SK-N-SH (cell line): ENCODE measurements at regions not wholly inside any gene's neighbourhood (a gene's known extent, or its start where the extent isn't known, plus 50 kb on each side); places are given as distances from the start of the nearest gene placed in this dataset.

ENCODE experiments used
- CTCF ChIA-PET: fragments of 300-600, 350-600 bp; formaldehyde crosslinking; extraction: SDS; loops from one replicate; lab custom pipeline; 2021; lab: Yijun Ruan, JAX
- POLR2A ChIA-PET: fragments of 350-600 bp; sonication (Branson Sonifier 250); formaldehyde crosslinking; extraction: SDS; loops from one replicate; lab custom pipeline; 2020; ENCODE audit warnings: antibody characterized with exemption, inconsistent platforms; lab: Yijun Ruan, JAX
- DNase-seq: peaks from one replicate; pipeline ENCODE4 v3.0.0; 2012
- H2AFZ ChIP-seq: fragments of 200-600 bp; sonication (generic); 2 replicates; pipeline ENCODE4 v1.8.1; 2016; ENCODE audit warnings: antibody characterized with exemption, mild to moderate bottlenecking, low read depth
- H3F3A ChIP-seq: fragments of 200-600 bp; sonication (generic); replicated peaks from 2 replicates; pipeline ENCODE3; 2016; ENCODE audit warnings: antibody characterized with exemption, mild to moderate bottlenecking; ENCODE audit not compliant: insufficient read depth
- H3K27ac ChIP-seq, 2 experiments: fragments of 200-500 bp in 1 of 2; fragments of 200-600 bp in 1 of 2; sonication (Bioruptor generic) in 1 of 2; sonication (generic), shearing (Covaris generic) in 1 of 2; 2 replicates each; pipeline versions ENCODE4 v1.5.1 to v1.6.1; 2014 to 2016; ENCODE audit warnings: low read depth in 2 of 2, inconsistent platforms in 1 of 2, low read length in 1 of 2, mild to moderate bottlenecking in 1 of 2, mixed read lengths in 1 of 2
- H3K27me3 ChIP-seq: fragments of 200-600 bp; sonication (generic), shearing (Covaris generic); 2 replicates; pipeline ENCODE4 v1.6.1; 2016; ENCODE audit warnings: mixed run types; ENCODE audit not compliant: insufficient read depth
- H3K36me3 ChIP-seq, 2 experiments: fragments of 200-500 bp in 1 of 2; fragments of 200-600 bp in 1 of 2; sonication (Bioruptor generic) in 1 of 2; sonication (generic) in 1 of 2; replicated peaks in 1 of 2; 2 replicates each; pipeline versions ENCODE3 to v1.5.1; 2014 to 2016; ENCODE audit warnings: low read length in 1 of 2, mild to moderate bottlenecking in 1 of 2; ENCODE audit not compliant: insufficient read depth in 2 of 2, control insufficient read depth in 1 of 2
- H3K4me1 ChIP-seq, 2 experiments: fragments of 200-500 bp in 1 of 2; fragments of 200-600 bp in 1 of 2; sonication (Bioruptor generic) in 1 of 2; sonication (generic), shearing (Covaris generic) in 1 of 2; 2 replicates each; pipeline versions ENCODE4 v1.5.1 to v1.6.1; 2014 to 2016; ENCODE audit warnings: low read depth in 1 of 2, low read length in 1 of 2, mixed run types in 1 of 2; ENCODE audit not compliant: insufficient read depth in 2 of 2, control insufficient read depth in 1 of 2
- H3K4me2 ChIP-seq: fragments of 200-600 bp; sonication (generic), shearing (Covaris generic); 2 replicates; pipeline ENCODE4 v1.6.1; 2017; ENCODE audit warnings: mixed run types
- H3K4me3 ChIP-seq, 2 experiments: fragments of 200-500 bp in 1 of 2; fragments of 200-600 bp in 1 of 2; sonication (Bioruptor generic) in 1 of 2; sonication (generic), shearing (Covaris generic) in 1 of 2; 2 replicates each; pipeline versions ENCODE4 v1.5.1 to v1.8.1; 2014 to 2016; ENCODE audit warnings: low read depth in 2 of 2, inconsistent platforms in 1 of 2, low read length in 1 of 2, mild to moderate bottlenecking in 1 of 2, mixed read lengths in 1 of 2, moderate library complexity in 1 of 2
- H3K79me2 ChIP-seq: fragments of 200-600 bp; sonication (generic); 2 replicates; pipeline ENCODE4 v1.8.1; 2017; ENCODE audit warnings: mild to moderate bottlenecking; ENCODE audit not compliant: insufficient read depth
- H3K9ac ChIP-seq: fragments of 200-600 bp; sonication (generic); 2 replicates; pipeline ENCODE4 v1.6.1; 2017; ENCODE audit warnings: mixed run types
- H3K9me2 ChIP-seq: fragments of 200-600 bp; sonication (generic); 2 replicates; pipeline ENCODE4 v1.6.1; 2017; ENCODE audit warnings: mixed run types
- H3K9me3 ChIP-seq: fragments of 200-600 bp; sonication (generic); 2 replicates; pipeline ENCODE4 v1.6.1; 2017; ENCODE audit warnings: mixed run types, mild to moderate bottlenecking, moderate library complexity
- H4K20me1 ChIP-seq: fragments of 200-600 bp; sonication (generic); 2 replicates; pipeline ENCODE4 v1.6.1; 2017; ENCODE audit warnings: mild to moderate bottlenecking, mixed run types; ENCODE audit not compliant: insufficient read depth
- CHD2 ChIP-seq: fragments of 150-350 bp; IDR thresholded peaks from 2 replicates; pipeline ENCODE4 v1.6.1; 2018; ENCODE audit warnings: low read length; ENCODE audit not compliant: partially characterized antibody
- ELF1 ChIP-seq: IDR thresholded peaks from 2 replicates; pipeline ENCODE4 v1.4.0; 2012
- FOSL2 ChIP-seq: IDR thresholded peaks from 2 replicates; pipeline ENCODE4 v1.4.0; 2012; ENCODE audit warnings: low read depth, mild to moderate bottlenecking, moderate library complexity, borderline replicate concordance
- FOXJ3 ChIP-seq: sonication (generic); formaldehyde crosslinking; IDR thresholded peaks from 2 replicates; pipeline ENCODE4 v1.5.1; 2020; ENCODE audit warnings: mild to moderate bottlenecking, missing genetic modification reagents
- FOXM1 ChIP-seq: IDR thresholded peaks from 2 replicates; pipeline ENCODE4 v1.4.0; 2012; ENCODE audit warnings: low read depth, mild to moderate bottlenecking
- GATA2 ChIP-seq: sonication (generic); formaldehyde crosslinking; IDR thresholded peaks from 2 replicates; pipeline ENCODE4 v1.5.0; 2020; ENCODE audit warnings: mild to moderate bottlenecking, missing genetic modification reagents
- IRF3 ChIP-seq: fragments of 150-350 bp; IDR thresholded peaks from 2 replicates; pipeline ENCODE4 v1.6.1; 2016; ENCODE audit warnings: mild to moderate bottlenecking, low read depth, low read length
- MAX ChIP-seq: IDR thresholded peaks from 2 replicates; pipeline ENCODE4 v1.4.0; 2012; ENCODE audit warnings: low read depth
- MEF2A ChIP-seq: IDR thresholded peaks from 2 replicates; pipeline ENCODE4 v1.4.0; 2012; ENCODE audit warnings: low read depth, borderline replicate concordance
- NRF1 ChIP-seq: IDR thresholded peaks from 2 replicates; pipeline ENCODE4 v1.6.1; 2012; ENCODE audit warnings: low read depth, mild to moderate bottlenecking, low read length
- POLR2AphosphoS5 ChIP-seq: IDR thresholded peaks from 2 replicates; pipeline ENCODE4 v1.6.1; 2012; ENCODE audit warnings: low read depth, low read length
- RAD21 ChIP-seq: IDR thresholded peaks from 2 replicates; pipeline ENCODE4 v1.6.1; 2012; ENCODE audit warnings: mild to moderate bottlenecking, low read length
- RCOR1 ChIP-seq: fragments of 150-350 bp; IDR thresholded peaks from 2 replicates; pipeline ENCODE4 v1.6.1; 2017; ENCODE audit warnings: antibody characterized with exemption, low read length
- RXRA ChIP-seq: IDR thresholded peaks from 2 replicates; pipeline ENCODE4 v1.4.0; 2012; ENCODE audit warnings: low read depth, mild to moderate bottlenecking, borderline replicate concordance
- TAF1 ChIP-seq: IDR thresholded peaks from 2 replicates; pipeline ENCODE4 v1.6.1; 2012; ENCODE audit warnings: low read depth, mild to moderate bottlenecking, low read length, moderate library complexity, borderline replicate concordance
- USF1 ChIP-seq: IDR thresholded peaks from 2 replicates; pipeline ENCODE4 v1.4.0; 2012; ENCODE audit warnings: low read depth, borderline replicate concordance
- USF2 ChIP-seq: fragments of 150-350 bp; IDR thresholded peaks from 2 replicates; pipeline ENCODE4 v1.6.1; 2017; ENCODE audit warnings: antibody characterized with exemption, low read length, low read depth, borderline replicate concordance
- YY1 ChIP-seq: IDR thresholded peaks from 2 replicates; pipeline ENCODE4 v1.4.0; 2012; ENCODE audit warnings: low read depth, mild to moderate bottlenecking
- ZBTB33 ChIP-seq: IDR thresholded peaks from 2 replicates; pipeline ENCODE4 v1.4.0; 2012; ENCODE audit warnings: low read depth, borderline replicate concordance
- WGBS: methylation state at CpG from one replicate; pipeline ENCODE4 v1.1.6; 2017; ENCODE audit warnings: low lambda C conversion rate; 5-methylcytosine and 5-hydroxymethylcytosine counted together

- H3K27me3 ChIP-seq, result 0 out of 2 replicates have a peak, but pooled peaks cover 7% of the 10 kb centered on the region
- no peaks in the 10 kb centered on the region for H3K79me2 ChIP-seq
- TF ChIP-seq POLR2AphosphoS5 (no peak), IRF3 (no peak), GATA2 (CRISPR knock-in tag) (no peak), FOXM1 (no peak), YY1 (no peak), FOSL2 (no peak), RAD21 (no peak), RXRA (no peak), ELF1 (no peak), TAF1 (no peak), USF1 (no peak), MEF2A (no peak), ZBTB33 (no peak), MAX (no peak), NRF1 (no peak), FOXJ3 (CRISPR knock-in tag) (no peak)
- no peaks in the 10 kb centered on the region for H4K20me1 ChIP-seq
- H3K36me3 ChIP-seq, result no peaks in the 10 kb centered on the region
- H3K4me1 ChIP-seq, result no peaks in the 10 kb centered on the region
- no peak overlapping the region for H3K9ac ChIP-seq
- H3K27ac ChIP-seq, result no peak overlapping the region
- H2AFZ ChIP-seq, result no peak overlapping the region
- no peak for DNase-seq
- 0 out of 2 replicates have a peak, but pooled peaks cover 4% of the 10 kb centered on the region for H3K9me2 ChIP-seq
- WGBS, result 50% methylated on average over 1 of the region's 1 CpG
- H3K4me2 ChIP-seq, result no peak overlapping the region
- H3K4me3 ChIP-seq, result no peak overlapping the region
- H3K9me3 ChIP-seq, result no peaks in the 10 kb centered on the region
- CTCF ChIA-PET, result interaction anchor here (0.6 to 1.3 kb wide), 4 partner anchors 10 to 36 kb away, joined by 3 read pairs; no protein-coding TSS in a partner anchor
- POLR2A ChIA-PET, result no interaction called here
- H3F3A ChIP-seq, result no peaks in the 10 kb centered on the region
These were observed 64.7 kb upstream of the SLC8A1 start for GRCh38 chr2:40516604-40517003.

GRCh38 chr2:40528564-40528963 is 76.7 kb upstream of the SLC8A1 start:
- CTCF ChIA-PET, result no interaction called here
- TF ChIP-seq GATA2 (CRISPR knock-in tag) (no peak), CHD2 (no peak), USF1 (no peak), RAD21 (no peak), USF2 (no peak), NRF1 (no peak), RCOR1 (no peak), MAX (no peak)
- POLR2A ChIA-PET, result no interaction called here

More at GRCh38 chr2:40528564-40528963, 76.7 kb upstream of the SLC8A1 start:
- Histone ChIP-seq H4K20me1 (no peaks in the 10 kb centered on the region), H3K27me3 (no peaks in the 10 kb centered on the region), H2AFZ (no peak overlapping the region), H3K4me2 (no peak overlapping the region), H3K9ac (no peak overlapping the region), H3K4me1 (no peaks in the 10 kb centered on the region), H3K27ac (no peak overlapping the region), H3F3A (no peaks in the 10 kb centered on the region), H3K79me2 (no peaks in the 10 kb centered on the region), H3K9me2 (no peaks in the 10 kb centered on the region), H3K4me3 (no peak overlapping the region), H3K9me3 (no peaks in the 10 kb centered on the region), H3K36me3 (no peaks in the 10 kb centered on the region)
- WGBS, result 73% methylated on average over 4 of the region's 4 CpGs
- DNase-seq, result no peak
